Naive thymus-derived CD8-positive, alpha-beta T cell (primary cell): ENCODE measurements at regions not wholly inside any gene's neighbourhood (a gene's known extent, or its start where the extent isn't known, plus 50 kb on each side); places are given as distances from the start of the nearest gene placed in this dataset.
A peak's percentile ranks its signal among the peaks of the same experiment; 100 is the strongest.
"Not testable (repeated sequence)": the region's sequence is repeated elsewhere in the genome, so short reads cannot be mapped to it uniquely, and the experiment has no call there.

Experiments
- ATAC-seq, 2 donors: fragments of 150-1000 bp; cut with Tn5 transposase in 1 of 2; sonication (Bioruptor Pico), chemical (Tn5 transposase) in 1 of 2; 1 replicate in 1 of 2; 2 replicates in 1 of 2; pipeline ENCODE4 v1.10.0; 2021; ENCODE audit warnings: mild to moderate bottlenecking in 2 of 2, moderate library complexity in 2 of 2
- POLR2A ChIA-PET: fragments of 350-600 bp; sonication (Branson Sonifier 250); formaldehyde crosslinking; loops from one replicate; lab custom pipeline; 2021; ENCODE audit warnings: antibody characterized with exemption; lab: Charles Lee
- DNase-seq, 10 donors: peaks; one replicate each; pipeline versions ENCODE4 v3.0.0 to v3.0.0-alpha.2; 2020 to 2022
- H3K27ac Mint-ChIP-seq, 10 donors: one replicate each; pipeline ENCODE4 v1.8.0; 2020 to 2022; ENCODE audit warnings: mild to moderate bottlenecking in 10 of 10, mixed read lengths in 10 of 10, moderate library complexity in 4 of 10, inconsistent platforms in 1 of 10
- H3K27me3 Mint-ChIP-seq, 5 donors: one replicate each; pipeline ENCODE4 v1.8.0; 2021 to 2022; ENCODE audit warnings: mixed read lengths in 5 of 5
- H3K36me3 Mint-ChIP-seq, 3 donors: one replicate each; pipeline ENCODE4 v1.8.0; 2020 to 2022; ENCODE audit warnings: mixed read lengths in 3 of 3, mild to moderate bottlenecking in 2 of 3, inconsistent platforms in 1 of 3
- H3K4me1 Mint-ChIP-seq, 4 donors: one replicate each; pipeline ENCODE4 v1.8.0; 2021 to 2022; ENCODE audit warnings: mixed read lengths in 4 of 4
- H3K4me3 Mint-ChIP-seq, 10 donors: one replicate each; pipeline ENCODE4 v1.8.0; 2020 to 2022; ENCODE audit warnings: mild to moderate bottlenecking in 10 of 10, mixed read lengths in 10 of 10, moderate library complexity in 6 of 10, inconsistent platforms in 1 of 10
- H3K9me3 Mint-ChIP-seq, 9 donors: one replicate each; pipeline ENCODE4 v1.8.0; 2020 to 2022; ENCODE audit warnings: mixed read lengths in 9 of 9, mild to moderate bottlenecking in 3 of 9, inconsistent platforms in 1 of 9, moderate library complexity in 1 of 9

GRCh38 chr6:25133568-25133967, 145.6 kb upstream of the CARMIL1 start:
- Mint-ChIP-seq H3K27ac (no peak overlapping the region), H3K36me3 (peaks cover 11 to 50% (median 48%) of the 10 kb centered on the region in 3 donors), H3K4me1 (peaks cover 28 to 68% (median 49%) of the 10 kb centered on the region in 4 donors), H3K27me3 (no peaks in the 10 kb centered on the region), H3K4me3 (peak overlapping the region in 1 of 10 donors; percentile 48), H3K9me3 (peaks cover 0 to 14% (median 9%) of the 10 kb centered on the region in 9 donors)
- ATAC-seq: no peak
- POLR2A ChIA-PET: no interaction called here
- DNase-seq: no peak

DNA sequence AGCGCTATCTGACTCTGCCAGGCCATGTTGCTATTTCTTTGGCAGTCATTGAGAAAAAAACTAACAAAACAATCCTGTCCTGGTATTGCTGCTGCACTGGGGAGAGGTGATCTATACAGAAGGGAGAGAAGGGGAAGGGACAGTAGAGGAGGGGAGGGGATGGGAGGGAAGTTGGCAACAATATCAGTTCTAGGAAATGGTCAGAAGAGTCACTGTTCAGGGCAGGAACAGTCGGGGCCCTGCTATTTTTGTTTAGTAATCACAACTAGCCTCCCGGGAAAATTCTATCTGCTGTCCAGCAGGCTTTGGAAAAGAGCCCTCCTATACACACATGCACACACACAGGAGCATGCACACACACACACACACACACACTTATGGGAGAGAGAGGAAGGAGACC, 142.3 kb upstream of the CARMIL1 start:
- peak overlapping the region; percentile 84 to 95 (median 92) for H3K4me3 Mint-ChIP-seq
- no peaks in the 10 kb centered on the region for H3K27me3 Mint-ChIP-seq
- DNase-seq (no peak), ATAC-seq (no peak)
- peak overlapping the region; percentile 90 to 98 (median 94) for H3K27ac Mint-ChIP-seq
- H3K36me3 Mint-ChIP-seq: peaks cover 11 to 32% (median 25%) of the 10 kb centered on the region in 3 donors
- H3K9me3 Mint-ChIP-seq: peaks cover 0 to 14% (median 9%) of the 10 kb centered on the region in 9 donors
- POLR2A ChIA-PET: no interaction called here
- H3K4me1 Mint-ChIP-seq: peaks cover 24 to 50% (median 39%) of the 10 kb centered on the region in 4 donors

GRCh38 chr6:25137480-25137879, 141.7 kb upstream of the CARMIL1 start:
- Mint-ChIP-seq H3K36me3 (peaks cover 11 to 27% (median 22%) of the 10 kb centered on the region in 3 donors), H3K4me1 (peaks cover 23 to 45% (median 38%) of the 10 kb centered on the region in 4 donors)
- peak; percentile 31 to 32 for ATAC-seq

DNA sequence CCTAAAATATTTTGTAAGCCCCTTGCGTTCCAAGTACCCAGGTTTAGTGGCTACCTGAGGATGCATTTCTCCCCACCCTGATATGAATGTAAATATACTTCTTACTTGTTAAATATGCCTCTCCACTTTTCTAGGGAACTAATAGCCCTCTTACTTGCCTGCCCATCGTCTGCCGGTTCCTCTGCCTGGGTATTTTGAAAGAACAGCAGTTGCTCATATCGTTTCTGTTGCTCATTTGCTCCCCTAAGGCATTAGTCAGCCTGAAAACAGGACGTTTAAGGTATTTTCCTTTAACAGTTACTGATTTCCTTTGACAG, 141.3 kb upstream of the CARMIL1 start:
- Mint-ChIP-seq H3K27me3 (no peaks in the 10 kb centered on the region), H3K9me3 (peaks cover 0 to 8% (median 3%) of the 10 kb centered on the region in 9 donors), H3K27ac (peak overlapping the region; percentile 90 to 98 (median 94)), H3K36me3 (peaks cover 7 to 23% (median 18%) of the 10 kb centered on the region in 3 donors), H3K4me3 (peak overlapping the region; percentile 84 to 95 (median 92)), H3K4me1 (peaks cover 21 to 41% (median 34%) of the 10 kb centered on the region in 4 donors)
- DNase-seq (no peak), ATAC-seq (no peak)
- POLR2A ChIA-PET: interaction anchor here (0.5 to 1.5 kb wide), 8 partner anchors 8 to 883 kb away, joined by 3 read pairs; a partner anchor contains a TSS

More at GRCh38 chr6:25137480-25137879, 141.7 kb upstream of the CARMIL1 start:
- H3K27ac Mint-ChIP-seq: peak overlapping the region; percentile 90 to 98 (median 94)
- peaks cover 0 to 12% (median 7%) of the 10 kb centered on the region in 9 donors for H3K9me3 Mint-ChIP-seq
- H3K27me3 Mint-ChIP-seq: no peaks in the 10 kb centered on the region
- peak overlapping the region; percentile 84 to 95 (median 92) for H3K4me3 Mint-ChIP-seq
- POLR2A ChIA-PET: interaction anchor here (0.5 to 1.4 kb wide), 6 partner anchors 51 to 883 kb away, joined by 3 read pairs; a partner anchor contains a TSS
- DNase-seq: peak in 2 of 10 donors; percentile 16 to 25

DNA sequence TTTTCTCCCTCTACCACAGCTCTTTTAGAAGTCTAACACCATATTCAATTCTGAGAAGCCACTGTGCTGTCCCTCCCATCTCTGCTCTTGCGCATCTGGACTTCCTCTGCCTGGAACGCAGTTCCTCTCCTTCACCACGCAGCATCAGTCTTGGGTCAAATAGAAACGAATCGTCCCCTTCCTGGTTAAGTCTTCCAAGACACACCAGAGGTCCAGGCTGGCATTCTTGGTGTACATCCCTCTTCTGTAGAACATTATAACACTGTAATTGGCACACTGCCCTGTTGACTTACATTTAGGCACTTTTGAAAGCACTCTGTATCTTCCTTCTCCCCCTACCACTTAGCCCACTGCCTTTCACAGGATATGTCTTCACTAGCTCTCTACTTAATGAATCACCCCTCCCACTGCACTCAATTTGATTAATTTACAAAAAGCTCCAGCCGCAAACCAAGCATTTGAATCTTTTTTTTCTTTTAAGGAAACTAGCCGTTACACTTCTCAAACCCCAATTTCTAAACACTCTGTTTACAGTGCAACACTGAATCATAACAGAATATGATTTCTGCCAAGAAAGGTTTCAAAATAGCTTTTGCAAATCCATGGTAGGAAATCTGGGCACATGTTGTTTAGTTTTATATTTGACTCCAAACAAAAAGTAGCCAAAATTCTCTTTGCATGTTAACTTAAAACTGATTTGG, 140.8 kb upstream of the CARMIL1 start:
- Mint-ChIP-seq H3K36me3 (peaks cover 2 to 18% (median 15%) of the 10 kb centered on the region in 3 donors), H3K4me1 (peaks cover 21 to 36% (median 29%) of the 10 kb centered on the region in 4 donors), H3K4me3 (peak overlapping the region; percentile 84 to 95 (median 92)), H3K27me3 (no peaks in the 10 kb centered on the region), H3K9me3 (peaks cover 0 to 3% (median 0%) of the 10 kb centered on the region in 9 donors), H3K27ac (peak overlapping the region; percentile 90 to 98 (median 94))
- POLR2A ChIA-PET: interaction anchor here (0.5 to 1.5 kb wide), 11 partner anchors 8 to 882 kb away, joined by 3 read pairs; partner anchors contain the start of gene C6orf62
- DNase-seq: peak; percentile 11 to 73 (median 49)
- ATAC-seq: peak; percentile 92 to 95

GRCh38 chr6:25138934-25139415, 140.2 kb upstream of the CARMIL1 start:
- Mint-ChIP-seq H3K4me3 (peak overlapping the region; percentile 84 to 95 (median 92)), H3K36me3 (peaks cover 0 to 13% (median 12%) of the 10 kb centered on the region in 3 donors), H3K27me3 (no peaks in the 10 kb centered on the region), H3K9me3 (peaks cover 0 to 2% (median 0%) of the 10 kb centered on the region in 9 donors), H3K27ac (peak overlapping the region; percentile 90 to 98 (median 94)), H3K4me1 (peaks cover 21 to 33% (median 28%) of the 10 kb centered on the region in 4 donors)
- DNase-seq (peak in 1 of 10 donors; percentile 2), ATAC-seq (no peak)
- POLR2A ChIA-PET: interaction anchor here (0.5 to 1.5 kb wide), 7 partner anchors 9 to 420 kb away, joined by 3 read pairs; partner anchors contain the start of gene C6orf62

- H3K4me3 Mint-ChIP-seq: peak overlapping the region in 2 of 10 donors; percentile 5 to 49
- POLR2A ChIA-PET: interaction anchor here (1.4 kb wide), 1 partner anchor 420 kb away, joined by 3 read pairs; the partner anchor contains the start of gene C6orf62
Measured at GRCh38 chr6:25139608-25140007, 139.6 kb upstream of the CARMIL1 start.

GRCh38 chr6:25142506-25142905, 136.7 kb upstream of the CARMIL1 start:
- peaks cover 0 to 1% (median 0%) of the 10 kb centered on the region in 9 donors for H3K9me3 Mint-ChIP-seq
- no peak overlapping the region for H3K4me3 Mint-ChIP-seq
- no peaks in the 10 kb centered on the region for H3K36me3 Mint-ChIP-seq
- DNase-seq (no peak), ATAC-seq (no peak)
- POLR2A ChIA-PET: interaction anchor here (0.6 kb wide), 1 partner anchor 289 kb away, joined by 6 read pairs; no protein-coding TSS in a partner anchor
- peaks cover 4 to 14% (median 10%) of the 10 kb centered on the region in 4 donors for H3K4me1 Mint-ChIP-seq
- H3K27ac Mint-ChIP-seq: peak overlapping the region in 2 of 10 donors; percentile 1 to 3
- no peaks in the 10 kb centered on the region for H3K27me3 Mint-ChIP-seq

More at GRCh38 chr6:25139608-25140007, 139.6 kb upstream of the CARMIL1 start:
- H3K36me3 Mint-ChIP-seq, DNase-seq, ATAC-seq, H3K27me3 Mint-ChIP-seq, H3K9me3 Mint-ChIP-seq: not testable (repeated sequence)
- Mint-ChIP-seq H3K4me1 (peaks cover 21 to 33% (median 27%) of the 10 kb centered on the region in 4 donors), H3K27ac (peak overlapping the region in 2 of 10 donors; percentile 38 to 98)

DNA sequence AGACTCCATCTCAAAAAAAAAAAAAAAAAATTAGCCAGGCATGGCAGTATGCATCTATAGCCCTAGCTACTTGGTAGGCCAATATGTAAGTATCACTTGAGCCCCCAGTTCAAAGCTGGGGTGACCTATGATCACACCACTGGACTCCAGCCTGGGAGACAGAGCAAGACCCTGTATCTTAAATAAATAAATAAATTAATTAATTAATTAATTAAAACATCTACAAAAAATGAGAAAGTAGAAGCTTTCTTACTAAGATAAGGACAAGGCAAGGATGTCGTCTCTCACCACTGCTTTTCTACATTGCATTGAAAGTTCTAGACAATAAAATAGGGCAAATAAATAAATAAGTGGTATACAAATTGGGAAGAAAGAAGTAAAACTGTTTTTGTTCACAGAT, 134.3 kb upstream of the CARMIL1 start:
- Mint-ChIP-seq H3K4me3 (no peak overlapping the region), H3K9me3 (peaks cover 0 to 17% (median 3%) of the 10 kb centered on the region in 9 donors), H3K27ac (no peak overlapping the region), H3K36me3 (peaks cover 0 to 6% (median 2%) of the 10 kb centered on the region in 3 donors), H3K4me1 (peaks cover 0 to 7% (median 0%) of the 10 kb centered on the region in 4 donors), H3K27me3 (no peaks in the 10 kb centered on the region)
- no peak for DNase-seq
- POLR2A ChIA-PET: no interaction called here
- no peak for ATAC-seq

- Mint-ChIP-seq H3K27me3 (no peaks in the 10 kb centered on the region), H3K9me3 (peaks cover 0 to 17% (median 3%) of the 10 kb centered on the region in 9 donors), H3K27ac (no peak overlapping the region), H3K36me3 (peaks cover 0 to 6% (median 4%) of the 10 kb centered on the region in 3 donors), H3K4me1 (peaks cover 0 to 7% (median 0%) of the 10 kb centered on the region in 4 donors), H3K4me3 (no peak overlapping the region)
- POLR2A ChIA-PET: no interaction called here
- no peak for ATAC-seq
- no peak for DNase-seq
Measured at GRCh38 chr6:25147223-25147622, 132.0 kb upstream of the CARMIL1 start.

- peaks cover 0 to 17% (median 3%) of the 10 kb centered on the region in 9 donors for H3K9me3 Mint-ChIP-seq
- POLR2A ChIA-PET: no interaction called here
- peaks cover 0 to 10% (median 0%) of the 10 kb centered on the region in 4 donors for H3K4me1 Mint-ChIP-seq
- H3K4me3 Mint-ChIP-seq: no peak overlapping the region
- no peak overlapping the region for H3K27ac Mint-ChIP-seq
- DNase-seq (no peak), ATAC-seq (no peak)
- peaks cover 0 to 6% (median 4%) of the 10 kb centered on the region in 3 donors for H3K36me3 Mint-ChIP-seq
- H3K27me3 Mint-ChIP-seq: no peaks in the 10 kb centered on the region
Measured at GRCh38 chr6:25150031-25150430, 129.1 kb upstream of the CARMIL1 start.

GRCh38 chr6:25150863-25151262, 128.3 kb upstream of the CARMIL1 start:
- H3K36me3 Mint-ChIP-seq: peaks cover 0 to 6% (median 4%) of the 10 kb centered on the region in 3 donors
- POLR2A ChIA-PET: no interaction called here

More at GRCh38 chr6:25150863-25151262, 128.3 kb upstream of the CARMIL1 start:
- peaks cover 0 to 17% (median 3%) of the 10 kb centered on the region in 9 donors for H3K9me3 Mint-ChIP-seq
- peaks cover 0 to 2% (median 0%) of the 10 kb centered on the region in 5 donors for H3K27me3 Mint-ChIP-seq
- ATAC-seq (no peak), DNase-seq (no peak)
- H3K4me3 Mint-ChIP-seq: no peak overlapping the region
- no peak overlapping the region for H3K27ac Mint-ChIP-seq
- H3K4me1 Mint-ChIP-seq: peaks cover 0 to 17% (median 0%) of the 10 kb centered on the region in 4 donors
